Naive thymus-derived CD4-positive, alpha-beta T cell (primary cell): ENCODE measurements at regions not wholly inside any gene's neighbourhood (a gene's known extent, or its start where the extent isn't known, plus 50 kb on each side); places are given as distances from the start of the nearest gene placed in this dataset.
"Not testable (repeated sequence)": the region's sequence is repeated elsewhere in the genome, so short reads cannot be mapped to it uniquely, and the experiment has no call there.

Source experiments
- ATAC-seq: fragments of 150-1000 bp; cut with Tn5 transposase; 2 replicates; pipeline ENCODE4 v1.10.0; 2021; ENCODE audit warnings: mild to moderate bottlenecking, moderate library complexity
- CTCF ChIA-PET: fragments of 350-600 bp; sonication (Branson Sonifier 250); formaldehyde crosslinking; loops from one replicate; lab custom pipeline; 2021; ENCODE audit warnings: antibody characterized with exemption; lab: Charles Lee
- POLR2A ChIA-PET: fragments of 350-600 bp; sonication (Branson Sonifier 250); formaldehyde crosslinking; loops from one replicate; lab custom pipeline; 2021; ENCODE audit warnings: antibody characterized with exemption, inconsistent platforms; lab: Charles Lee
- DNase-seq, 9 donors: peaks; one replicate each; pipeline versions ENCODE4 v3.0.0 to v3.0.0-alpha.2; 2020 to 2022; ENCODE audit warnings: mixed read lengths in 1 of 9
- H3K27ac ChIP-seq: one replicate; pipeline ENCODE4 v1.7.0; 2013; ENCODE audit warnings: mild to moderate bottlenecking, low read depth, low read length, moderate library complexity
- H3K27me3 ChIP-seq, 2 donors: one replicate each; pipeline ENCODE4 v1.7.0; 2013; ENCODE audit warnings: low read length in 2 of 2, mild to moderate bottlenecking in 2 of 2, moderate library complexity in 2 of 2; ENCODE audit not compliant: control insufficient read depth in 2 of 2, insufficient read depth in 2 of 2
- H3K36me3 ChIP-seq, 3 experiments: 1 replicate in 2 of 3; 2 replicates in 1 of 3; pipeline ENCODE4 v1.7.0; 2013; ENCODE audit warnings: low read length in 3 of 3, mild to moderate bottlenecking in 3 of 3, moderate library complexity in 1 of 3; ENCODE audit not compliant: insufficient read depth in 3 of 3, control insufficient read depth in 2 of 3
- H3K4me1 ChIP-seq, 2 donors: one replicate each; pipeline ENCODE4 v1.7.0; 2013; ENCODE audit warnings: low read length in 2 of 2, mild to moderate bottlenecking in 2 of 2, moderate library complexity in 1 of 2; ENCODE audit not compliant: control insufficient read depth in 2 of 2, insufficient read depth in 2 of 2
- H3K4me3 ChIP-seq: 2 replicates; pipeline ENCODE4 v1.7.0; 2013; ENCODE audit warnings: mild to moderate bottlenecking, low read length
- H3K9me3 ChIP-seq, 3 experiments: 1 replicate in 2 of 3; 2 replicates in 1 of 3; pipeline ENCODE4 v1.7.0; 2013; ENCODE audit warnings: low read length in 3 of 3; ENCODE audit not compliant: control insufficient read depth in 2 of 3
- H3K27ac Mint-ChIP-seq, 9 donors: one replicate each; pipeline ENCODE4 v1.8.0; 2020 to 2022; ENCODE audit warnings: mixed read lengths in 9 of 9, mild to moderate bottlenecking in 8 of 9, moderate library complexity in 5 of 9, inconsistent platforms in 2 of 9
- H3K27me3 Mint-ChIP-seq, 5 donors: one replicate each; pipeline ENCODE4 v1.8.0; 2021 to 2022; ENCODE audit warnings: mixed read lengths in 5 of 5, mild to moderate bottlenecking in 1 of 5
- H3K36me3 Mint-ChIP-seq, 5 donors: one replicate each; pipeline ENCODE4 v1.8.0; 2020 to 2022; ENCODE audit warnings: mixed read lengths in 5 of 5, mild to moderate bottlenecking in 3 of 5, inconsistent platforms in 1 of 5
- H3K4me1 Mint-ChIP-seq, 7 donors: one replicate each; pipeline ENCODE4 v1.8.0; 2020 to 2022; ENCODE audit warnings: mixed read lengths in 7 of 7, mild to moderate bottlenecking in 3 of 7, inconsistent platforms in 1 of 7
- H3K4me3 Mint-ChIP-seq, 10 donors: one replicate each; pipeline ENCODE4 v1.8.0; 2020 to 2022; ENCODE audit warnings: mild to moderate bottlenecking in 10 of 10, mixed read lengths in 10 of 10, moderate library complexity in 6 of 10, inconsistent platforms in 2 of 10
- H3K9me3 Mint-ChIP-seq, 11 donors: one replicate each; pipeline ENCODE4 v1.8.0; 2020 to 2022; ENCODE audit warnings: mixed read lengths in 11 of 11, mild to moderate bottlenecking in 4 of 11, inconsistent platforms in 1 of 11, moderate library complexity in 1 of 11
- intact Hi-C, 2 donors: fragments of 100-400 bp; cut with micrococcal nuclease; formaldehyde crosslinking; loops; one replicate each; pipeline ENCODE4 v1.15.1; 2023

- no peak for DNase-seq
These were observed 188.3 kb upstream of the WSB1 start for GRCh38 chr17:27105636-27106035.

GRCh38 chr17:27106347-27106981, 187.4 kb upstream of the WSB1 start:
- ChIA-PET POLR2A (no interaction called here), CTCF (no interaction called here)
- peaks cover 0 to 5% (median 0%) of the 10 kb centered on the region in 5 donors for H3K36me3 Mint-ChIP-seq
- Histone ChIP-seq H3K27ac (no peak overlapping the region), H3K9me3 (no peaks in the 10 kb centered on the region), H3K4me1 (no peaks in the 10 kb centered on the region), H3K27me3 (no peaks in the 10 kb centered on the region), H3K36me3 (no peaks in the 10 kb centered on the region), H3K4me3 (no peak overlapping the region)
- H3K27ac Mint-ChIP-seq = no peak overlapping the region
- no peak for ATAC-seq
- no peak overlapping the region for H3K4me3 Mint-ChIP-seq
- DNase-seq = no peak
- H3K9me3 Mint-ChIP-seq = peaks cover 0 to 4% (median 0%) of the 10 kb centered on the region in 11 donors
- no peaks in the 10 kb centered on the region for H3K4me1 Mint-ChIP-seq
- H3K27me3 Mint-ChIP-seq = peaks cover 0 to 33% (median 16%) of the 10 kb centered on the region in 5 donors
- intact Hi-C loops = no loop called here

More at GRCh38 chr17:27105636-27106035, 188.3 kb upstream of the WSB1 start:
- H3K4me3 ChIP-seq = no peak overlapping the region
- Mint-ChIP-seq H3K4me3 (no peak overlapping the region), H3K9me3 (peaks cover 0 to 4% (median 0%) of the 10 kb centered on the region in 11 donors), H3K4me1 (no peaks in the 10 kb centered on the region), H3K36me3 (peaks cover 0 to 5% (median 0%) of the 10 kb centered on the region in 5 donors), H3K27me3 (peaks cover 0 to 30% (median 15%) of the 10 kb centered on the region in 5 donors), H3K27ac (no peak overlapping the region)
- intact Hi-C loops = no loop called here
- ATAC-seq = no peak
- CTCF ChIA-PET = no interaction called here
- no peaks in the 10 kb centered on the region for H3K9me3 ChIP-seq
- POLR2A ChIA-PET = no interaction called here
- H3K4me1 ChIP-seq = no peaks in the 10 kb centered on the region
- H3K36me3 ChIP-seq = no peaks in the 10 kb centered on the region
- no peaks in the 10 kb centered on the region for H3K27me3 ChIP-seq
- H3K27ac ChIP-seq = no peak overlapping the region

GRCh38 chr17:27106982-27107360, 186.9 kb upstream of the WSB1 start:
- intact Hi-C loops = no loop called here
- CTCF ChIA-PET = no interaction called here
- POLR2A ChIA-PET = no interaction called here
- Histone ChIP-seq H3K4me3 (no peak overlapping the region), H3K27ac (no peak overlapping the region), H3K4me1 (no peaks in the 10 kb centered on the region), H3K36me3 (no peaks in the 10 kb centered on the region), H3K9me3 (no peaks in the 10 kb centered on the region), H3K27me3 (no peaks in the 10 kb centered on the region)
- Mint-ChIP-seq H3K4me3 (no peak overlapping the region), H3K36me3 (peaks cover 0 to 5% (median 0%) of the 10 kb centered on the region in 5 donors), H3K4me1 (no peaks in the 10 kb centered on the region), H3K9me3 (peaks cover 0 to 4% (median 0%) of the 10 kb centered on the region in 11 donors), H3K27me3 (peaks cover 0 to 38% (median 21%) of the 10 kb centered on the region in 5 donors), H3K27ac (no peak overlapping the region)
- no peak for DNase-seq
- no peak for ATAC-seq

GRCh38 chr17:27107386-27108328, 186.3 kb upstream of the WSB1 start:
- DNase-seq, CTCF ChIA-PET, H3K9me3 Mint-ChIP-seq, H3K27ac ChIP-seq, H3K4me1 Mint-ChIP-seq, H3K4me3 Mint-ChIP-seq, H3K27ac Mint-ChIP-seq, H3K9me3 ChIP-seq, H3K4me3 ChIP-seq, H3K27me3 ChIP-seq, H3K4me1 ChIP-seq, POLR2A ChIA-PET, intact Hi-C loops, H3K36me3 Mint-ChIP-seq, ATAC-seq, H3K36me3 ChIP-seq: not testable (repeated sequence)
- peaks cover 0 to 40% (median 24%) of the 10 kb centered on the region in 5 donors for H3K27me3 Mint-ChIP-seq

GRCh38 chr17:27109346-27109745, 184.6 kb upstream of the WSB1 start:
- DNase-seq (no peak), ATAC-seq (no peak)
- H3K9me3 ChIP-seq = no peaks in the 10 kb centered on the region
- intact Hi-C loops = no loop called here
- no peaks in the 10 kb centered on the region for H3K9me3 Mint-ChIP-seq
- H3K36me3 ChIP-seq = no peaks in the 10 kb centered on the region
- no peak overlapping the region for H3K4me3 ChIP-seq
- CTCF ChIA-PET = no interaction called here
- POLR2A ChIA-PET = no interaction called here
- no peaks in the 10 kb centered on the region for H3K36me3 Mint-ChIP-seq
- no peaks in the 10 kb centered on the region for H3K4me1 ChIP-seq
- peaks cover 0 to 42% (median 22%) of the 10 kb centered on the region in 5 donors for H3K27me3 Mint-ChIP-seq
- no peaks in the 10 kb centered on the region for H3K4me1 Mint-ChIP-seq
- no peak overlapping the region for H3K4me3 Mint-ChIP-seq
- H3K27me3 ChIP-seq = no peaks in the 10 kb centered on the region
- no peak overlapping the region for H3K27ac Mint-ChIP-seq
- no peak overlapping the region for H3K27ac ChIP-seq

- intact Hi-C loops = no loop called here
- Mint-ChIP-seq H3K9me3 (peaks cover 0 to 5% (median 0%) of the 10 kb centered on the region in 11 donors), H3K4me3 (no peak overlapping the region), H3K4me1 (no peaks in the 10 kb centered on the region), H3K27me3 (no peaks in the 10 kb centered on the region), H3K27ac (no peak overlapping the region), H3K36me3 (no peaks in the 10 kb centered on the region)
- no peaks in the 10 kb centered on the region for H3K36me3 ChIP-seq
- CTCF ChIA-PET = no interaction called here
- no peak overlapping the region for H3K27ac ChIP-seq
- ATAC-seq (no peak), DNase-seq (no peak)
- no peaks in the 10 kb centered on the region for H3K9me3 ChIP-seq
- no peak overlapping the region for H3K4me3 ChIP-seq
- no peaks in the 10 kb centered on the region for H3K4me1 ChIP-seq
- POLR2A ChIA-PET = no interaction called here
- H3K27me3 ChIP-seq = no peaks in the 10 kb centered on the region
These were observed 140.9 kb upstream of the WSB1 start for GRCh38 chr17:27153005-27153404.
